Panc1 (cell line): ENCODE measurements at regions not wholly inside any gene's neighbourhood (a gene's known extent, or its start where the extent isn't known, plus 50 kb on each side); places are given as distances from the start of the nearest gene placed in this dataset.

Source experiments
- ATAC-seq: fragments of 200-7000 bp; cut with Tn5 transposase; 2 replicates; pipeline ENCODE4 v1.9.1; 2020; ENCODE audit warnings: mild to moderate bottlenecking, moderate library complexity
- BruUV-seq: library from RNA; stranded (reverse); fragments of 400-500 nt; replicated peaks from 2 replicates; lab custom pipeline; 2021; lab: Mats Ljungman, UMichigan
- CTCF ChIA-PET: fragments of 300-600 bp; sonication (Branson Sonifier 250); formaldehyde crosslinking; loops from one replicate; lab custom pipeline; 2022; ENCODE audit warnings: antibody characterized with exemption; lab: Charles Lee
- POLR2A ChIA-PET: fragments of 300-600 bp; sonication (Branson Sonifier 250); formaldehyde crosslinking; loops from one replicate; lab custom pipeline; 2022; ENCODE audit warnings: antibody characterized with exemption; lab: Charles Lee
- DNase-seq: peaks from one replicate; pipeline ENCODE4 v3.0.0-alpha.2; 2010; ENCODE audit warnings: low read depth, low spot score
- H3K27ac ChIP-seq: 2 replicates; pipeline ENCODE4 v1.5.1; 2011; ENCODE audit warnings: mild to moderate bottlenecking, low read length, inconsistent platforms
- H3K27me3 ChIP-seq: fragments of 200-500 bp; sonication (Bioruptor generic); 2 replicates; pipeline ENCODE4 v1.6.0; 2014; ENCODE audit warnings: low read length, inconsistent platforms; ENCODE audit not compliant: control insufficient read depth, insufficient read depth
- H3K36me3 ChIP-seq: fragments of 200-500 bp; sonication (Bioruptor generic); 2 replicates; pipeline ENCODE4 v1.5.1; 2014; ENCODE audit warnings: inconsistent platforms, mild to moderate bottlenecking, low read length, moderate library complexity; ENCODE audit not compliant: control insufficient read depth, insufficient read depth
- H3K4me1 ChIP-seq: 2 replicates; pipeline ENCODE4 v1.5.1; 2011; ENCODE audit warnings: inconsistent platforms, mild to moderate bottlenecking, low read length, moderate library complexity; ENCODE audit not compliant: control insufficient read depth, insufficient read depth
- H3K4me3 ChIP-seq, 2 experiments: 2 replicates each; pipeline ENCODE4 v1.5.1; 2011 to 2012; ENCODE audit warnings: low read depth in 2 of 2, low read length in 2 of 2, mild to moderate bottlenecking in 2 of 2, inconsistent platforms in 1 of 2, moderate library complexity in 1 of 2
- H3K9me3 ChIP-seq: fragments of 200-500 bp; sonication (Bioruptor generic); 2 replicates; pipeline ENCODE4 v1.5.1; 2014; ENCODE audit warnings: low read depth, mild to moderate bottlenecking, inconsistent platforms, low read length, moderate library complexity; ENCODE audit not compliant: control insufficient read depth, insufficient read depth
- CTCF ChIP-seq: fragments of 450-650 bp; IDR thresholded peaks from 2 replicates; pipeline ENCODE4 v1.5.1; 2017; ENCODE audit warnings: mild to moderate bottlenecking
- POLR2AphosphoS5 ChIP-seq: IDR thresholded peaks from 2 replicates; pipeline ENCODE4 v1.6.1; 2012; ENCODE audit warnings: mild to moderate bottlenecking, low read depth, low read length, moderate library complexity
- REST ChIP-seq, 2 experiments: IDR thresholded peaks; 2 replicates each; pipeline ENCODE4 v1.6.1; 2011 to 2012; ENCODE audit warnings: low read depth in 2 of 2, control low read depth in 1 of 2, low read length in 1 of 2, mild to moderate bottlenecking in 1 of 2, moderate library complexity in 1 of 2; ENCODE audit not compliant: insufficient read depth in 1 of 2
- SIN3A ChIP-seq: IDR thresholded peaks from 2 replicates; pipeline ENCODE4 v1.6.1; 2012; ENCODE audit warnings: low read depth, mild to moderate bottlenecking, low read length, moderate library complexity, borderline replicate concordance; ENCODE audit not compliant: insufficient read depth
- TCF7L2 ChIP-seq: IDR thresholded peaks from 2 replicates; pipeline ENCODE4 v1.6.1; 2011; ENCODE audit warnings: mild to moderate bottlenecking, low read depth, low read length, inconsistent platforms
- in situ Hi-C: cut with HindIII; loops from 2 replicates; pipeline ENCODE4 v1.10.0; 2016; ENCODE audit warnings: low sequenced_read_pairs, low pct_unique_long_range_greater_than_20kb
- intact Hi-C: fragments of 100-400 bp; cut with micrococcal nuclease; formaldehyde crosslinking; loops from one replicate; pipeline ENCODE4 v1.10.0; 2022; ENCODE audit not compliant: unreplicated experiment

DNA sequence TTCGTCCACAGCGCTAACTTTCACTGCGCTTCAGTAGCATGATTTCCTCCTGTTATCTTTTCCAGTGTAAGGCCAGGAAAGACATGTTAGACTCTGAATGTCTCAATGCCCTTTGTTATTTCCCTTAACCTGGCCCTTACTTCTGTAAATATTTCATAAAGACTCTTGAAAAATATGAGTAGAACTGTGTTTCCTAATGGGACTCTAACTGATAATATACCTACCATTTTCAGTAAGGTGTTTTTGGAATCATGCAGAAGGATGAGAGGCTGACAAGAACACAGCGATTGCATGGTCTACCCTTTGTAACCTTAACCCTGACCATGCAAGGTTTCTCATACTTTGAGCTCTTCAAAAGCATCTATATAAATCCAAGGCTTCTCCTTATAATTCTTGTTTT lies 550.1 kb downstream of the SLITRK6 start:
- DNase-seq (no peak), ATAC-seq (no peak)
- no peak overlapping the region for H3K27ac ChIP-seq
- ChIA-PET CTCF (no interaction called here), POLR2A (no interaction called here)
- no peaks in the 10 kb centered on the region for H3K9me3 ChIP-seq
- H3K4me3 ChIP-seq = no peak overlapping the region
- intact Hi-C loops (no loop called here), in situ Hi-C loops (no loop called here)
- BruUV-seq = no TSS peak
- H3K27me3 ChIP-seq = no peaks in the 10 kb centered on the region
- TF ChIP-seq POLR2AphosphoS5 = no peak
- TF ChIP-seq REST (IDR thresholded peaks at IDR 0.05; ENCODE audit: insufficient read depth in 1 of 2, low read depth in 2 of 2, low read length in 1 of 2) = no peak
- TF ChIP-seq SIN3A = no peak
- H3K36me3 ChIP-seq = no peaks in the 10 kb centered on the region
- no peaks in the 10 kb centered on the region for H3K4me1 ChIP-seq

DNA sequence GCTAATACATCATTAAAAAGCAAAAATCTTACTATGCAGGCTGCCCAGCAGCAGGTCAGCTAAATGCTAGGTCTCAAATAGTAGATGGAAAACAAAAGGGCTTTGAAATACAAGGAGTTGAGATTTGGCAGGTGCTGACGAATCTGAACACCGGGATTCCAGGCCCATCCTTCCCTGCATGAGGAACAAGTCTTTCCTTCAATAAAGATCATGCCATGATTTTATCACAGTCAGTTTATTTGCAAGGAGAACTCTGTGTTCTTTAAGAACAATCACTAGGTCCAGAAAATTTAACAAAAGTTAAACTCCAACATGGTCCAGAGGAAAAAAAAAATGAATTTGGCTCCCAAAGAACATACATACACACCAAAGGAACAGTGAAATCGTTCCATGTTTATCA lies 551.4 kb downstream of the SLITRK6 start:
- no peak overlapping the region for H3K4me3 ChIP-seq
- in situ Hi-C loops (no loop called here), intact Hi-C loops (no loop called here)
- no peaks in the 10 kb centered on the region for H3K36me3 ChIP-seq
- H3K9me3 ChIP-seq = no peaks in the 10 kb centered on the region
- BruUV-seq = no TSS peak
- no peak overlapping the region for H3K27ac ChIP-seq
- ATAC-seq (no peak), DNase-seq (no peak)
- POLR2A ChIA-PET = no interaction called here
- H3K4me1 ChIP-seq = no peaks in the 10 kb centered on the region
- no peaks in the 10 kb centered on the region for H3K27me3 ChIP-seq
- CTCF ChIA-PET = no interaction called here
- TF ChIP-seq SIN3A = no peak
- no peak for TF ChIP-seq TCF7L2
- no peak for TF ChIP-seq REST (IDR thresholded peaks at IDR 0.05; ENCODE audit: insufficient read depth in 1 of 2, low read depth in 2 of 2, low read length in 1 of 2)
- TF ChIP-seq CTCF = no peak
- no peak for TF ChIP-seq POLR2AphosphoS5
